SW 1271 (cell line): ENCODE measurements at regions not wholly inside any gene's neighbourhood (a gene's known extent, or its start where the extent isn't known, plus 50 kb on each side); places are given as distances from the start of the nearest gene placed in this dataset.
"Not testable (repeated sequence)": the region's sequence is repeated elsewhere in the genome, so short reads cannot be mapped to it uniquely, and the experiment has no call there.

ENCODE experiments used
- DNase-seq, 2 experiments: peaks; one replicate each; lab custom pipeline; 2025; lab: John Stamatoyannopoulos, UW

DNA sequence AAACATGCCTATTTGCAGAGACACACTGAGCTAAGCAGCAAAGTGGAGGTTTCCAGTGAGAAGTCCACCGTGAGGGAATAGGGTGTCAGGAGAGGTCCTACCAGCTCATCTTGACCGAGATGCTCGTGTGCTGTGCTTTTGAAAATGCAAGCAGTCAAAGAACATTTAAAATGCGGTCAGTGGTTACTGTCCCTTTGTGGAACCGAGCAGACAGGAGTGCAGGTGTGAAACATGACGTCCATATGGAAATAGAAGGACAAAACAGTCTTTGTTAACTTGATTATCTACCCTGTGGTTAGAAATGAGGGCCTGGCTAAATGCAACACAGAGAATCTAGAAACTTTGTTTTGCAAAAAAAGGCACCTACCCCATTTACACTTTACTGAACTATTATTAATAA lies 473.3 kb downstream of the SPATA31A6 start:
- not testable (repeated sequence) for DNase-seq

DNA sequence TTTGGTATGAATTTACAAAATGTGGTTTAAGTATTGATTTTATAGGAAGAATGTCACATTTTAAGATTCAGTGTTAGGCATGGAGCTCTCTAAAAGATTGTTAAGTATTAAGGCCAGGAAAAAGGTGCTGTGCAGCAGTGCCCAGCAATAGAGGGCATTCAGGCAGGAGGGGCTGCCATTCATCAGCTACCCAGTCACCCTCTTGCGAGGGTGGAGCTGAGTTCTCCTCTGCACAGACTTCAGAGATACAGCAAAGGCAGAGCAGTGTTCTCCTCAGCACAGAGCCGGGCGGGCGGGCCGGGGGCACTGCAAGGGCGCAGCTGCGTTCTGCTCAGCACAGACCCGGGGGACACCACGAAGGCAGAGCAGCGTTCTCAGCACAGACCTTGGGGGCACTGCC lies 474.0 kb downstream of the SPATA31A6 start:
- DNase-seq, result not testable (repeated sequence)

DNA sequence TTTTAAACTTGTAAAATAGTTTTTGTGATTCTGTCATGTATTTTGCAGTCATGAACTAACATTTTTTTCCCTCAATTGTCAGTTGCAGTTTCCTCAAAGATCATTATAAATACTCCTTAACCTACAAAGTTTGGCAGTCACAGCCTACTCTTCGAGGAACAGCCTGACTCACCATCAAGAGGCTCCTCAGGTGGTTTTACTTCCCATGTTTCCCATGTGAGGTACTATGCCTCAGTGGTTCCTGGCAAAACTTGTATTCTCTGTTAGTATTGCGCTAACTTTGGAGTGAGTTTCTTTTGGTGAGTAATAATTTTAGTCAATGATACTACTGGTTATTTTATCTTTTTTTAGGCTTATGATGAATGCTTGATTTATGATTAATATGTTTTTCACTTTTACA lies 513.7 kb downstream of the SPATA31A6 start:
- not testable (repeated sequence) for DNase-seq

DNA sequence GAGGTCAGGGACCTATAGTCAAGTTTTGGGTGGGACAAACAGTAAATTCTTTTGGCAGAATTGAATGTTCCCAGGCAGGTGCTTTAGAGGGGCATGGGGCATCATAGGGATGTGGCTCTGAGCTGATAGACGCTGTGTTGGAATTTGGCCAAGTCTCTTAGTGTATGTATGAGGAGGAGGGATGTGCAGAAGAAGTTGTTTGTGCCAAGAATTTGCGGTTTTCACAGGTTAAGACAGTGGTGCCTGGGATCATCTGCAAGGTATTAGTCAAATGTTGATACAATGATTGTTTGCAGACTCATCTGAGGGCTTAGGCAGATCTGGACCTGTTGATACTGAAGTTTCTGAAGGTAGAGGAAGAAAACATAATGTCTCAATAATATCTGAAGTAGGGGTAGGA lies 519.4 kb downstream of the SPATA31A6 start:
- not testable (repeated sequence) for DNase-seq

DNA sequence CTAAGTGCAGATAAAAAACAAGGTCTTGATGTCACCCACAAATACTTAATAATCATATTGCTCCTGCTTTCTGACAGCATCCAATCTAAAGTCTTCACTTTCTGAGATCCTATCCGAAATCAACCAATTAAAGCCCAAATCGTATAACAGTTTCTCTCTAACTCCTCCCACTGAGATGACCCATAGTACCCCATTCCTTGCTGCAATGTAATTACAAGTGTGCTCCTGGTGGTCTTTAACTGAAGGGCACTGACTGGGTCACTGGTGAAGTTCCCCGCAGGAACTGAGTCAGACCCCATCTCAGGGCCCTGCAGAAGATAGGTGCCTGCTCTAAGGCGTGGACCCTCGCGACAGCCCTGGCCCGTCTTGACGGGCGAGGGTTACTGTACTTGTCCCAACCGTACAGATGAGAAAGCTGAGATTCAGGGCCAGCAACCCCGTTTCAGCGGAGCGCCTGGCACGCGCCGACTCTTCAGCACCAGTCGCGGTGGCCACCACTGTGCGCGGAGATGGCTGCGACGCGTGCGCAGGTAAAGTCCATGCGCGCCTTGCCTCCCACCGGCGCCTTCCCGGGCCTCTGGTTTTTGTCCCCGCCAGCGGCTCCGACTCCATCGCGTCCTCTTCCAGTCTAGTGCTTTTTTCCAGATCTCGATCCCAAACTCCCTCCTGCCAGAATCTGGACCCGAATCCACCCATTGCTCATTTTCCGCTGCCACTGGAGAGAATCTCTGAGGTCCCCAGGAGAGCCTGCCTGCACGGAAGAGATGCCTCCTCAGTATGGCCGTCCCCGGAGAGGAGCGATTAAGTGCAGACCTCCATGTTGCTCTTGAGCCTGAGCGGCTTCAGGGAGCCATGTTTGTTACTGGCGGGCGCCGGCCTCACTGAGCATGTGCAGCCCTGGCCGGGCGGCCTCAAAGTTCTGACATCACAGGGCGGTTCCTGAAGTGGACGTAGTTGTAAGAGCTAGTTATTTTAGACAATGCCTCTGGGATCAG lies 541.7 kb downstream of the SPATA31A6 start:
- DNase-seq, result not testable (repeated sequence)

DNA sequence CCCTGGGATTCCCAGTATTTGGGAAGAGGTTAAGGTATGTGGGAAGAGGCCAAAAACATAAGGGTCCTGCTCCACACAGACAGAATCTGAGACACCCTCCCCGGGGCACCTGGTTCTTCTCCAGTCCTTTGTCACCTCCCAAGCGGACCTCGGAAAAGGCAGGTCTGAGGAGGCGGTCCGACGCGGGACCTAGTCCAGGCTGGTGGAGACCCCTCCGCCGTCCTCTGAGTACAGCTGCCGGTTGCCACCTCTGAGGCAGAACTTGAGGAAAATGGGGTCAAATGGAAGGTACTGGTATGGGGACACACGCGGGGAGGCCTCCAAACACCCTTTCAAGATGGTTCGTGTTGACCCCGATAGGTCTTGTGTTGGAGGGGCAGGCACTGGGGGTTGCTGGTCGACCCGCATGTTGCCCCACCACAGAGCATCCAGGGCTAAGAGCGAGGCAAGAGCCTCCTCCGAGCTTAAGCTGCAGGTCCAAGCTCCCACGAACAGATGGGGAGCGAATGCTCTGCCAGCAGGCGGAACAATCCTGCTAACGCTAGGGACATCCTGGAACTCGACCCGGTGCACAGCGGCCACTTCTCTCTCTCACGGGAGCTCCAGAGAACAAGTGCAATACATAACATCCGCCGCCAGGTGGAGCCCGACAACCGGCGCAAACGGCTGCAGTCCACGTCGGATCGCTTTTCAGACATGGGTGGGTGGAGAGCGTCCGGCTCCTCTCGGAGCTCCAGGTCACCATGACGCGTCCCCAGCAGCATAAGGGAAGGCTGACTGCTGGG lies 559.8 kb downstream of the SPATA31A6 start:
- DNase-seq, result peak; percentile 70 to 87

DNA sequence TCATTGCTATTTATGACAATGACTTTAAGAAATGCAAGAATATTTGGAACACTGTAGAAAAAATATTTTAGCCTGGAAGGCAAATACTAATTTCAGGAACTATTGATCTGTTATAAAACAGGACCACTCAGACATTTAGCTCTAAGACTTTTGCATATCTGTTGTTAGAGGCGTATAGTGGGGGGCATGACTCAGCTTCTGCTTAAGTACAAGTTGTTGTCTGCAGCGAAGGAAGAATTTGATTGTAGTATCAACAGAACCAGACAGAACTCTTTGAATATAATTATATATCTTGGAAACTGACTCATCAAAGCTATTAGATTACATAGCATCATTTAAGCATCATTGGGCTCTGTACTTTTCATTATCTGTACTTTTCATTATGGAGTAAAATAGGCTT lies 573.8 kb downstream of the SPATA31A6 start:
- DNase-seq, result not testable (repeated sequence)

DNA sequence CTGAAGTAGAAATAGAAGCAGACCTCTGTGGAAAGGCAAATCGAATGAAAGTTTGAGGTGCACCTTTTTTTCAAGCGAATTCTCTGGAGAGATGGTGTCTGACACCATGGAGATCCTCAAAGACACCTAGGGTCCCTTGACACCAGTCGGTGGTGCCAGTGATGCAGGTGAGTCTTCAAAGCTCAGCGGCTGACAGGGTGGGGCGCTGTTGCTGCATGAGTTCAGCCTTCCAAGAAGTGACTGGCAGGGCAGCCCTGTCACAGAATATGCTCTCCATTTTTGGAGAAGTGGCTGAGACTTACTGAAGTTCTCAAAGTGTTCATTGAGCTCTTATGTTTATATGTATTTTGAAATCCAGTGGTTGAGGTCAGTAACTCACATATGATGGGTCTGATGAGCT lies 575.9 kb downstream of the SPATA31A6 start:
- DNase-seq, result not testable (repeated sequence)

DNA sequence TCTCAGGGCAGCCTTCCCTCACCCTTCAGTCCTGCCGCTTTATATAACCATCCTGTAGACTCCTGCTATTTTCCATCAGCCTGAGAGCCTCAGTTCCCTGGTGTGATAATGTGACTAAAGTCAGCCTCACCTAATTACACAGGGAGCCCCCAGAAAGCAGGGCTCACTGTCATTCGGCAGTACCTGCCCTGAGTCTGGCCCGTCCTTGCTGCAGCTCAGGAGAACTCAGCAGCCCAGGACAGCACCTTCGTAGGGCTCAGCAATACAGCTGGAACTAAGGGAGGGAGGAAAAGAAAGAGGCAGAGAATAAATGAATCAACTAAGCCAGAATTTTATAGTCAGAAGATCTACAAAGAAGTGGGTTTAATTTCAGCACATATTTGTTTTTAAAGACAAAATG lies 598.7 kb downstream of the SPATA31A6 start:
- not testable (repeated sequence) for DNase-seq

DNA sequence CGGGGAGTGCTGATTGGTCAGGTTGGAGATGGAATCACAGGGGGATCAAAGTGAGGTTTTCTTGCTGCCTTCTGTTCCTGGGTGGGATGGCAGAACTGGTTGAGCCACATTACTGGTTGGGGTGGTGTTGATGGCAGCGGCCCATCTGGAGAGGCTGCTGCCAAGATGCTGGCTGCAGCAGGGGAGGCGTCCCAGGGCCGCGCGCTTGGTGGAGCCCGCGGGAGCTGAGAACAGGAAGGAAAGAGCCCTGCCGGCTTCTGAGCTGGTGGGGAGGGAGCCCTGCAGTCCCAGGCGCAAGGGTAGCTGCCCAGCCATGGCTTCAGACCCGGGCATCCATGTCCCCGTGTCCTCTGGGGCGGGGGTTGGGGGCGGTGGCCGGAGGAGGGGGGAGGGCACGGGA lies 609.3 kb downstream of the SPATA31A6 start:
- DNase-seq, result not testable (repeated sequence)

DNA sequence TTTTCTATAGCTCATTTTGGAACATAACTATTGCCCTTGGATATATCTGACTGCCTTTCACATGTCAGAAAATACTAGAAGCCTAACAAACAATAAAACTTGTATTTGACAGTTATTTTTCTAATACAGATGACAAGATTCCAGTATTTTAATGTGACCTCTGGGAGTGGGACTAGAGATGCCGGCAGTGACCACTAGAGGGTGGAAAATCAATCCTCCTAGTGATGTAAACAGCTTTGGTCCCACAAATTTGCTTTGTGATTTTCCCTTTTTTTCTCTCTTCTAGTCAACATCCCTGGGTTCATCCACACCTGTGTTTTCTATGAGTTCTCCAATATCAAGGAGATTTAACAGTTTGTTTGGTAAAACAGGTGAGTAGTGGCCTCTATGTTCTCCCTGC lies 615.1 kb downstream of the SPATA31A6 start:
- DNase-seq, result not testable (repeated sequence)

DNA sequence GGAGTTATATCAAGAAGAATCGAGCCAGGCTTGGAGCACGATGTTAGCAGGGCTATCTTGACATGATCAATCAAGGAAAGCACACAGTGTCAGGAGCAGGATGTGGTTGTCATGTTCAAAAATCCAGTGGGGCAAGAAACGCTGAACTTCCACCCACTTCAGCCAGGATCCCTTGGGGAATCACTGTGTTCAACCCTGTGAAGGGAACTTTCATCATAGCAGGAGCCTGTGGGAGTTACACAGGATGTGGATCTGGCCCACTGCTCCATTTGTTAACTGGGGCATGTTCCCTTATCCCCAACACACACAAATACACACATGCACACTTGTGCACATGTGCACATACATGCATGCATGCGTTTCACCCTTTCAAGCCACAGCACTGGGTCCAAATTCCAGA lies 619.3 kb downstream of the SPATA31A6 start:
- DNase-seq, result not testable (repeated sequence)

DNA sequence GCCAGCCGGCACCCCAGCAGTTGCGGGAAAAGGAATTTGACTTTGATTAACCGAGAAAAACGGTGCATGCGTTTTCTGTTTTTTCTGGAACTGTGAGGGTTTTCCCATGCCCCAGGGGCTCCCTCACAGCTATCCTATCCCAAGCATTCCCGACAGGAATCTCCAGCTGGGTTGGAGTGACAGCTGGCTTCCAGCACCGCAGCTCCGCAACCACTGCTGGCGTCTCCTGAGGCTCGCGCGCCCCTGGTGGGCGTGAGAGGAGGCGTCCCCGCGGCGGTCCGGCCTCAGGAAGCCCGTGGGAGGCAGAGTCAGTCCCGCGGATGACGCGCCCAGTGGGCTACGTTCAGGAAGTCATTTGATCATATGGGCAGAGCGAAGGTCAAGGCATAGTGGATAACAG lies 623.2 kb downstream of the SPATA31A6 start:
- DNase-seq, result not testable (repeated sequence)

DNA sequence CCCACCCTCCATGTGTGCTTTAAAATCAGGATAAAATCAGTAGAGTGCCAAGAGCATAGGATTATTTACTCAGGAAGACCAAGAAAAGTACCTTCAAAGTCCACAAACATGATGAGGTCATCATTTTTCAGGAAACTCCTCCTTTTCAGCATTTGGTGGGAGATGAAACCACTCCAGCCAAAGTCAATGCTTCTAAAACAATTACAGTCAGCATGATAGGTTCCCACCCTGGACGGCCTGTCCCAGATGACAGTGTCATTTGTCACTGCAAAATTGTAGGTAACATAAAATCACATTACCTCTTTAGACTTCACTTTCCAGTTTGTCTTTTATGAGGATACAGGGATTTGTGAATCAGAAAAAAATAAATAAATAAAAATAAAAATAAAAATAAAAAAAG lies 638.0 kb downstream of the SPATA31A6 start:
- DNase-seq, result not testable (repeated sequence)

DNA sequence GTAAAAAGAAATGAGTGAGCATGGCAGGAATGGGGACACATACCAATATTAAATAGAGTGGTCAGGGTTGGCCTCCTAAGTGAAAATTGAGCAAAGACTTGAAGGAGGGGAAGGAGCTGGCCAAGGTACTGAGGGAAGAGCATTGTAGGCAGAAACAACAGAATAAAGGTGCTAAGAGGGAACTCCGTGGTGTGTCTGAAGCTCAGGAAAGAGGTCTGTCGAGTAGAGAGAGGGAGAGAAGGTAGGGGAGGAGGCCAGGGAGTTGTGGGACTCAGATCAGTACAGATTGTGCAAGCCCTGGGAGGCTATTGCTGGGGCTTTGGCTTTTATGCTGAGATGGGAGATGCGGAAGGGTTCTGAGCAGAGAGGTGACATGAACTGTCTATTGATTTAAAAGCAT lies 664.7 kb downstream of the SPATA31A6 start:
- not testable (repeated sequence) for DNase-seq

DNA sequence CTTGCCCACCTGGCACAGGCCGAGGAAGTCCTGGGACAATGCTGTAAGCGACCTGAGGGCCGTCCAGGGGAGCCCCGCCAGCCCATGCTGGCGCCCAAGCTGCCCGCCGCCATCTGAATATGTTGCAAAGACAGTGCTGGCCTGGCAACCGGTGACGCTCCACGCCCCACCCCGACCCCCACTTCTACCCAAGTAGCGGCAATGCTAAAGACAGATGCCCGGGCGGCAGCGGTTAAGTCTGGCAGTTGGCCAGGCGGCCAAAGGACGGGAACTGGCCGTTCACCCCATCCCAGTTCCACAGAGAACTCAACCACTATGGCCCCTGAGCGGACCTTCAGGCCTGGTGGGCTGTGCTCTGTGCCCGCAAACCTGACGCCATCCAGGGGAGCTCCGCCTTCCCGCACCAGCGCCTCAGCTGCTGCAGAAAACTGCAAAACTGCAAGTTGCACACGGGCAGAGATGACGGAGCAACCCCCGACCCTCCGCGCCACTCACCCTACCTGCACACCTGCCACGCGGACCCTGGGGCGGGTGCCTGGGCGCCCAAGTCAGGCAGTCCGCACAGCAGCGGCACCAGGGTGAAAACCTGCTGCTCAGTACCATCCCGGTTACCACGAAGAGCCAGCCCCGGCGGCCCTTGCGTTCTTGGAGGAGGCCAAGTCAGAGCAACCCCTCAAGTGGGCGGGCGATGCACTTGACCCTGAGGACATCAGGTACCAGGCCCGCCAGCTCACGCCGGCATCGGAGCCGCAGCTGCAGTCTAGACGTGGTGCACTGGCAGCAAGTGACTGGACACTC lies 667.6 kb downstream of the SPATA31A6 start:
- not testable (repeated sequence) for DNase-seq

DNA sequence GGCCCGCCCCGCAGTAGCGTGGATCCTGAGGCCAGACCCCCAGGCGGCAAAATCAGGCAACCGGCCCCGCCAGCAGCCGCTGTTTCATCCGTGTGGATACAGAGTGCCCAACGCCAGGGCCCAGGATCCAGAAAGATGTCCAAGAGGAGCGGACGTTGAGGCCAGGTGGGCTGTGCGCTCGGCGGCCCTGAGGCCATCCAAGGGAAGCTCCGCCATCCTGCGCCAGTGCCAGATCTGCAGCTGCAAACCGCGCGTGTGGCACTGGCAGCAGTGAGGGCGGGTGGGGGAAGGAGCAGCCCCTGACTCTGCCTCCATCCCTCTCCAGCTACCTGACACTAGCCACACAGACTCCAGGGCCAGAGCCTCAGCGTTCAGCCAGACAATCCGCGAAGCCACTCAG lies 668.2 kb downstream of the SPATA31A6 start:
- DNase-seq, result not testable (repeated sequence)

DNA sequence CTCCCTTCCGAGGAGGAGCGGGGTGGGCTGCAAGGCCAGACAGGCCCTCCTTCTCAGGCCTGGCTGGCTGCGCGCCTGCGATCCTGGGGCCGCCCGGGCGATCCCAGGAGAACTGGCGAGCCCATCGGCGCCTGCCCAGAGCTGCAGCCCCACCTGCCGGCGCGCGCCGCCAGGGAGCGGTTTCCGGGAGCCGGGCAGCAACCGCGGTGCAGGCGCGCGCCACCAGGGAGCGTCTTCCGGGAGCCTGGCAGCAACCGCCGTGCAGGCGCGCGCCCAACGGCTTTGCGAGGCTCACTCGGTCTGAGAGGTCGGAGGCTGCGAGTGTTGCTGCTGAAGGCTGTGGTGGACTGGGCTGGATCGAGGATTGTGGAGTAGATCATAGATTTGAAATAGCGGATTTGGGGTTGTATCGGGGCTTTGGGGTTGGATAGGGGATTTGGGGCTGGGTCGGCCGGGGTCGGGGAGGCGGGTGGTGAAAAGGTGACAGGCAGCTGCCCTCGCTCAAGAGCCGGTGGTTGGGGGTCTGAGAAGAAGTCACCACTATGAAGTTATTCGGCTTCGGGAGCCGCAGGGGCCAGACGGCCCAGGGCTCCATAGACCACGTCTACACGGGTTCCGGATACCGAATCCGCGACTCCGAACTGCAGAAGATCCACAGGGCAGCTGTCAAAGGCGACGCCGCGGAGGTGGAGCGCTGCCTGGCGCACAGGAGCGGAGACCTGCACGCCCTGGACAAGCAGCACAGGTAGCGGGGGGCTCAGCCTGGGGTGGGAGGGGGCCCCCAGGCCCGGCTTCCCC lies 668.9 kb downstream of the SPATA31A6 start:
- peak; percentile 29 to 62 for DNase-seq

DNA sequence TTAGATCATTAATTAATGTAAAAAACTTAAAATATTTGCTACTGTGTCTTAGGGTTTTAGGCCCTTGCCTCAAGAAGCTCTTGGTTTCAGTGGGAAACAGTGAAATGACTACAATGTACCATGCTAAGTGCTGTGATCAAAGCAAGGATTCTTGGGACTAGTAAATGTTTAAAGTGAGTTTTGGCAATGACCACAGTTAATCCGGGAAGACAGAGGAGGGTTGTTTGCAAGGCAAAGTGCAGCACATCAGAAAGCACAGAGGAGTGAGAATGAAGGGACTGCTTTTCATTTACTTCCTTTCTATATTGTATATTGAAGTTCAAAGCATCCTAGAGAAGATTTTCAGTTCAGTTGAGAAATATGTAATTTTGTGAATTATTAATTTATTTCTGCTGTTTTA lies 676.7 kb downstream of the SPATA31A6 start:
- DNase-seq, result not testable (repeated sequence)

DNA sequence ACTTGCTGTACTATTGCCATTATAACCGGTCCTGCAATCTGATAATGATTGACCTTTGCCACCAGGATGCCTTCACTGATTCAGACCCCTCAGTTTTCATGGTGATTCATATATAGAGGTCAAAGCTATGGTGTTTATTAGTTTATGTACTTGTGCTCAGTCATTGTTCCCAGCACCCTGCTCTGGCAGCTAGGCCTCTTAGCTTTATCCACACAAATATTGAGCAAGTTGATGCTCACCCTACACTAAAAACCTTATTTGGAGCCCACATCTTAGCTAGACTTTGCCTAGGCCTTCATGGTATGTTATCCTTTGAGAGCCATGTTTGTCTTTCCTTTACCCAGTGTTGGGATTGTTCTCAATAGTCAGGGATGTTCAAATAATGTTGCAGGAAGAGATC lies 679.0 kb downstream of the SPATA31A6 start:
- not testable (repeated sequence) for DNase-seq
